Non-pigmented ciliary epithelial cell (primary cell): ENCODE measurements at regions not wholly inside any gene's neighbourhood (a gene's known extent, or its start where the extent isn't known, plus 50 kb on each side); places are given as distances from the start of the nearest gene placed in this dataset.
A peak's percentile ranks its signal among the peaks of the same experiment; 100 is the strongest.

Experiments used
- DNase-seq: peaks from one replicate; pipeline ENCODE4 v3.0.0-alpha.2; 2010; ENCODE audit warnings: low read depth

DNA sequence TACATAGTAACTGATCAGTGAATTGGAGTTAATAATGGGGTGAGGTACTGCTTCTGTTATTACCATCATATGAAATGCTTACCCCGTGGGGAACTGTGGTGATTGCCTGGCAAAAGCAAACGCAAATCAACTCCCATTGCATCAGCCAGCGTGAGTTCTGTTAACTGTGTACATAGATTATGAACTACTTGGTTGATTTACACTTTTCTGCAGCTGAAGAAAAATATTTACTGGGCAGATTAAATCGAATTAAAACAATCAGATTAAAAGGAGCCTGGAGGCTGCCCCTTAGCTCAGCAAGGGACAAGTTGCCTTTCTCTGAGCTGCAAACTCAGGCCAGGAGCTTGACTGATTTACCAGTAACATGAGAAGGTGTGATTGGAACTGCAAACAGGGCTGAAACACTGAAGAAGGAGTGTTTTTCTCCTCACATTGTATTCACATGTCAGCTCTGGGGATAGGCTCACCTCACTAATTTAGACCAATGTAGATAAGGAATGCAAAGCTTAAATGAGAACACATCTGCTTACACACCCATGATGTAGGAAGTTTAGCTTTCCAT is 220.1 kb downstream of the OSR1 start:
- no peak for DNase-seq

DNA sequence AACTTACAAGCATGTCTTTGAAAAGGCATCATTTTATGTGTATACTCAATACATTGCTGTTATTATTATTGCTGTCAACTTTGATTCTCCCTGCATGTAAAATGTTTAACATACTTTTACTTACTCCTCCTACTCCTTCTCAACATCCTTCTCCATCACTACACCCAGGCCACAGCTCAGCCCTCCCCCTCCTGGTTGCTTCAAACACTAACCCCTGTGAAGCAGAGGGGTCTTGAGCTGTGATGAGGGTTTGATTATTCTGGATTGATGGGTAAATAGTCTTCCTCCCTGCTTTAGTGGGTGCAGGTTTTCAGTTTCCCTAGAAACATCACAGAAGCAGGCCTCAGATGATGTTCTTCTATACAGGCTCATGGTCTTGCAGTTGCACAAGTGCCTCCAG is 221.0 kb downstream of the OSR1 start:
- no peak for DNase-seq

DNA sequence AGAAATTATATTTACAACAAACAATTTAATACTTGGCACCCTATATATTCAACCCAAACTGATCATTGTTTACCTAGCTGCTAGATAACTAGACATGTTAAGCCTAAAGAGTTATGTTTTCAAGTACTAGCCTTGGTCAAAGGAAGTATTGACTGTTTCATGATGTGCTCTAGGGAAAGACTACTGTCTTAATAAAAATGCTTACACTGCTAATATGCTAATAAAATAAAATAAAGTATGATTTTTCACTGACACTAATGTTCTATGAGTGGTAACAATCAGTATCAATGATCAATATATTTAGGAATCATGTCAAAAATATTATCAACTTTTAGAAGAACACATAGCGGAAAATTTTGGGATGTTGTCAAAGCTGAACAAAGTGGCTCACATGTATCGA is 225.5 kb downstream of the OSR1 start:
- DNase-seq: no peak

DNA sequence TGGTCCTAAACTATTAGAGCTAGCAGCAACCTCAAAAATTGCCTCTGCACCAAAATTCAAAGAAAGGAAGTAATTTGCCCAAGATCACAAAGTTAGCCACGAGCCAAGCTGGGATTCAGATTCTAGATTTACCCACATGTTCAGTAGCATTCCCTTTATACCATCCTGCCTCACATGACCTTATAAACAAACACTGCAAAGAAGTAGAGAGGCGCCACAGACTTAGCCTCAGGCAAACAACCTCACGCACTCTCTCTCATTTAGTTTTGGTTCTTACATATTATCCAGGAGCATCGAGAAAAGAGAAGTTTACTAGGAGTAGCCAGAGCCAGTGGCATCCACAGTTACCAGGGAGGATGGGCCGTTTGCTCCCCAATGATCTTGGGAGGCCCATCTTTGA is 226.6 kb downstream of the OSR1 start:
- DNase-seq: no peak

DNA sequence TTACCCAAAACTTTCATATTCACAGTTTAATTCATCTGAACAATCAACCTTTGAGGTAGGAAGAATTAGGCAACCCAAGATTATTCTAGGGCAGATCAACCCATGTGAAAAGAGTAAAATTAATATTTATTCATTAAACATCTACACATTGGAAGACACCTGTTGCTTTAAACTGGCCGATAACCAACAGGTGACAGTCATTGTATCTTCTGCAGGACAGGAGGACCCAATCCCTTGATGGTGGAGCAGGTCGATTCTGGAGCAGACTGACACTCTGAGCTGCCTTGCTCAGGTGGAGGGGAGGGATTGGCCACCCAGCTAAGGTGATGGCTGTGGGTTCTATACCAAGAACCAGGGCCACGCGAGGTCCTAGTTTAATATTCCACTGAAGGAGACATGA is 230.3 kb downstream of the OSR1 start:
- DNase-seq: no peak

DNA sequence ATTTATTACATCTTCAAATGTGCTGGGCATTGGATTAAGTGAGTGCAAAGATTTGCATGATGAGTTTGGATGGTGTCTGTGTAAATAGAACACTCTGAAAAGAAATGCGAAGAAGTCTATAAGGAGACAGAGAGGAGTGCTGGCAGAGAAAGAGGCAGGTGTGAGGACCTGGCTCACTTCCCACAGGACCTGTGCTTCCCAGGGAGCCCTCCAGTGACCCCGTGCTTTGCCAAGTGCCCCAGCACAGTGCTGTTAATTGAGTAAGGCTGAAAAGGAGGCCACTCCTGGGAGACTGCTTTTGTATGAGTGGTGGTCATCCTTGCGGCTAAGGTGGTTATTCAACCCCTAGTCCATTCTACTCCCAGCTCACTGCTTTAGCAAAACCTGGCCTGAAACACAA is 230.8 kb downstream of the OSR1 start:
- DNase-seq: no peak

DNA sequence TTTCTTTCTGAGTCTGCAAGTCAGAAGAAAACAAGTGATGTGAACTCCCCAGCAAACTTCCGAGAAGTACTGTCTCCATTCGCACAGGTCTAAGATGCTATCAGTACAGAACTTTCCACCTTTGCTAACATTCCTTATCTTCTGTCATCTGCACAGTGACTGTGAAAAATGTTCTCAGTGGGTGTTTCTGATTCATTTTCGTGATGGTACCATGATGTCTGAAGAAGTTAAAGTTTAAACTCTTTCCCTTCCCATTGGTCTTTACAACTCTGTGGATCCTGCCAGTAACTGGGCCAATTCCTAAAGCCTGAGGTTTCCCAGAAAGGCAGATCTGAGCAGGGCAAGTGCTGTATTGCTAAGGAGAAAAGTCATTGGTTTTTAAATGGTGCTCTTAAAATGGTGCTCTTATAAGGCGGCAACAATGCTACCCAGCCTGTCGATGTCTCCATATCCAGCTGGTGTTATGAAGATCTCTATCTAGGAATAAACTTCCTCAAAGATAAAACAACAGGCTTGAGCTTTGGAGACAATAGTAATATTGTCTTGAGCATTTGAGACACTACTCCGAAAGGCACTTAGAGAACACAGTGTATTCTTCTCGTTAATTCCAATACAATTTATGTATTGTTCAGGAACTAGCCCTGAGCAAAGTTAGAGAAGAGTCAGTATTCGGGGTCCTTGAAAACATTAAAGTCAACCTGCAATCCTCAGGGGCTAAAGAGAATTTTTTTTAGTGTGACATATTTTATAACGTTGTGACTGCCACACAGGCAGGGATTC is 232.3 kb downstream of the OSR1 start:
- no peak for DNase-seq

DNA sequence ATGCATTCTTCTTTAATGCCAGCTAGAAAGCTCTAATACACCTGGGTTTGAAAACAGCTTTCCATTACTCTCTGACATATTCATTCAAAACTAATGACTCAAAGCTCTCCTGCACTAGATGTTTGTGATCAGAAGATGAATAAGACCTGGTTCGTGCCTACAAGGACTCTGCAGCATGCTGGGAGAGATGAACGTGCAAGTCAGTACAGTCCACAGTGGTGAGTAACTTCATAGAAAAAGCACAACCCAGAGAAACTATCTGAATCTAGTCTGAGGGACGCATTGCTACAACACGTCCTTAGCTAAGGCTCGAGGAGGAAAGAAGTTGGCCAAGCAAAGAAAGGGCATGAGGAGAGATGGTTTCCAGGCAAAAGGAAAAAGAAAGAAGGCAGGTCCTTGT is 234.3 kb downstream of the OSR1 start:
- DNase-seq: peak; percentile 90

DNA sequence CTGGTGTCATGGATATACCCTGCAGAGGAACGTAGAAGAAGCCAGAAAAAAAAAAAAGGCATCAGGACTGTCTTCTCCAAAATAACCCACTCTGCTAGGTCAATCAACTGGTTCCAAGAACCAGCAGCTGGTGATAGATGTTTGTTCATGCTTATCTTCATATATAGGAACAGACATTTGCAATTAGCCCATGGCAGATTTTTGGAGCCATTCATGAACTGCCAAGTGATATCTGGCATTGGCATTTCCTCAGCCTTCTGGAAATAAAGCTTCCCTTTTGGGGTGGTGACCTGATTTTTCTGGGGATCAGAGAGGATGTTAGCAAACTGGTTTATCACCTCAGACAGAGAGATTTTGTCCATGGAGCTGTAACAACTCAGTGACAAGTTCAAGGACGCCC is 234.9 kb downstream of the OSR1 start:
- no peak for DNase-seq

DNA sequence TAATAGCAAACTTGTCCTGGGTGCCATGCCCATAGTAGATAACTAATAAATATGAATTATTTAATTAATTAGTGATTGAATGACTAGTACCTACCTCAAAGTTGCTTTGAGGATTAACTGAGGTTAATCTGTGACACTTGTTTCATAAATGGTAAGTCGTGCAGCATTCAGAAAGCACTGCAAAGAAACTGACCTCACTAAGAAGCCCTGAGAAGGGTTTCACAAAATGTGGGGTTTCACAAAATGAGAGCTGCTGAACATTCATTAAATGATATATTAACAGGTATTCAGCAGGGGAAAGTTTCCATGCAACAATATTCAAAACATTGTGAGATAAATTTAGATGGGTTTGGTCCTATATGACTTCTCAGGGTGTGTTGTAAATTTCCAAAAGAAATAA is 236.2 kb downstream of the OSR1 start:
- no peak for DNase-seq

DNA sequence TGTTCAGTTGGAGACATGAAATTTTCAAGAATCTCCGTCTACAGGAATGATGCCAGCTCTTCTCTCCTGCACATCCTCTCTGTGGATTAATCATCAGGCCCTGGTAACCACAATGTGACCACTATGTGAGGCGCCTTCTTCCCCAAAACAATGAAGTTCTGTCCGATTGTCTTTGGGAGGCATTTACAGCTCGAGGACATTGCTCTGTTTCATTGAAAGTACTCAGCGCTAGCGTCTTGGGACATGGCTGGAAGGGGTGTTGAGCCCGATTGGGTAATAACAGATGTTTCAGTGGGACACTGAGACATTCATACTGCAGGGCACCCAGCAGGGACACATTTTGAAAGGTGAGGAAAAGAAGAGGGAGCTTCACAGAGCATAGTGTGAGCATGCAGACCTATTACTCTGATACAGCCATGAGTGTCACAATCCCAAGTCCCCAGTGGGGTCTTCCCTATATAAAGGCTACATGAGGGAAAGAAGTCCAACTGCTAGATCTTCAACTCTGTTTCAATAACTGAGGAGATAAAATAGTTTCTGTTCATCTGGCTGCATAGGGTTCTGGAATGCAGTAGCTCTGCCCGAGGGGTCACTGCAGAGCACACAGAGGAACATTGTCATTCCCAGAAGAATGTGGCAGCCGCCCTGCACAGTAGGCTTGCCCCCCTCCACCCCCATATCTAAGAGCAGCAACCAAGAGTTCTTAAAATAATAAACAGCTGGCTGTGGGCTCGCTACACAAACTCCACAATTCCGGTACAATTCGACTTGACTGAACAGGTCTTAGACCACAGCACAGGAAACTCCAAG is 237.3 kb downstream of the OSR1 start:
- peak; percentile 63 for DNase-seq

DNA sequence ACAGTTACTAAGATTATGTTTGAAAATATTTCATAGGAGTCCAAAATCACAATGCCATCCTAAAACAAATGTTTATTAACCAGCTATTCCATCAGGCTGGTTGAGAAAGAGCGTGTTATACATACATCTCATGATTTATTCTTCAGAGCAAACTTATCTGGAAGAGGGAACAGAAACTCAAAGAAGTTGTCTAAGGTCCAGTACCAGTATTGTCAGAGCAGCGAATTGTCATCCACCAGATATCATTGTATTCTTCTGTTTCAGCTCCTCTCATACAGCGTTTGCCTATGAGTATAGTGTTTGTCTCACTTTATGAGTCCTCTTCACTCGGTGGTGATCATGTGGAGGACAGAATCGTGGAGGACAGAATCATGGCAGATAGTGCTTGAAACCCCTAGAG is 238.2 kb downstream of the OSR1 start:
- DNase-seq: no peak

DNA sequence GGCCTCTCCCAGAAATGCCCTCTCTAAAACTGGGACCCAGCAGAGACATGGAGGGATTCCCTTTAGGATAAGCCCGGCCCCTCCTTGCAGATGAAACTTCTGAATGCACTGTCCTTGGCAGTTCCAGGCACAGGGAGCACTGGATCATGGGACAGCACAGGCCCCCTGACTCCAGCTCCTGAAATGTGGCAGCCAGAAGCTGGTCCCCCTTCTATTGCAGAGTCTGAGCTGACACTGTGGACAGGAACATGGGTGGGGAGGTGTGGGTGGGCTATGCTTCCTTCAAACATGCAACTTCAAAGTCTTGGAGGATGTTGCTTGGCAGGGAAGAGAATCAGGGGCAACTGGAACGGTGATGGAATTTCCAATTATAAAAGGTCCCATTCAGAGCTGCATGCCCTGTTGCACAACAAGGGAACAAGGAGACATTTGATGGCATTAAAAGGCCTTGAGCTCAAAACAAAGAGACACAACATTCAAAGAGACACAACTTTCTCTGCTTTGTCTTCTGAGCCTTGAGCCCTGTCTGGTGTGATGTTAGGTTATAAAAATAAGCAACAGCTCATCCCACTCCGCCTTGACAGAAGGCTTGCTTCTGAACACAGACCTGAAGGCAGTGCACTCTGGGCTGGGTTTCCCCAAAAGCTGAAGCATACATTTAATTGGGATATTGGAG is 239.0 kb downstream of the OSR1 start:
- no peak for DNase-seq

DNA sequence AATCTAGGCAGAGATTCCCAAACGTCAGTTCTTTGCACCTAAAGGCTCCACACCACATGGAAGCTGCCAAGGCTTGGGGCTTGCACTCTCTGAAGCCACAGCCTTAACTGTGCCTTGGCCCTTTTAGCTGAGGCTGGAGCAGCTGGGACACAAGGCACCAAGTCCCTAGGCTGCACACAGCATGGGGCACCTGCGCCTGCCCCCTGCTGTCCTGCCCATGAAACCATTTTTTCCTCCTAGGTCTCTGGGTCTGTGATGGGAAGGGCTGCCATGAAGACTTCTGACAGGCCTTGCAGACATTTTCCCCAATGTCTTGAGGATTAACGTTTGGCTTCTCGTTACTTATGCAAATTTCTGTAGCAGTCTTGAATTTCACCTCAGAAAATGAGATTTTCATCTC is 241.5 kb downstream of the OSR1 start:
- DNase-seq: no peak

DNA sequence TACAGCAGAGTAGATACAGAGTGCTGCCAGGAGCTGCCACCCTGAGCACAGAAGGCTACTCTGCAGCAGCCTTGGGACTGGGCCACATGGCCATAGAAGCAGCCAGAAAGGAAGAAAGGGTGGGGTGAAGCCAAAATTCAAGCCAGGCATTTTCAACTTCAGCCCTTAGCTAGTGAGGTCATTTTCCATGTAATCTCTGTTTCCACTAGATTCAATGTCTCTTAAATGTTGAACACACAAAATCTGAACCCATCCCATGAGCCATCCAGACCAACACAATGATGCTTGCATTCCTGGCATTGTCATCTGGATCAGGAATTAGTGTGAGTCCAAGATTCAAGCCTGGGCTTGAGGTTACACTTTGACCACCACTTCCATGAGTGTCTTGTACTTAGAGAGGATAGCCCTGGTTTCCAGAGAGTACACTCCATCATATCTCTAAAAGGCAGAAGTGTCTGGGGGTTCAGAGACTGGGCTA is 243.6 kb downstream of the OSR1 start:
- DNase-seq: peak; percentile 23

DNA sequence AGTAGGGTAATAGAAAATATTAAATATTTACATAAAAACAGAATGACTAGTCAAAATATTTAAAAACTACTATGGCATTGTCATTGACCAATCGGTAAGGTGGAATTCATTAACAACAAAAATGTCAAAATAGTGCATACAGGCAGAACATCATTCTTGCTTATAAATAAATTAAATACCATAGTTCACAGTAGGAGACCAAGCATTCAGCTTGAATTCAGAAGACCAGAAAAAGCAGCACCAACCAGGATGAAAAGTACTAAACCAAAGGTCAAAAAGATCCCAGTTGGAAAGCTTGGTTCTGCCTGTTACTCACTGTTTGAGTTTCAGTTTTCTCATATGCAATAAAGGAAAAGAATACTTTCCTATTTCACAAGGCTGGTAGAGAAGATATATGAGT is 244.3 kb downstream of the OSR1 start:
- DNase-seq: no peak

DNA sequence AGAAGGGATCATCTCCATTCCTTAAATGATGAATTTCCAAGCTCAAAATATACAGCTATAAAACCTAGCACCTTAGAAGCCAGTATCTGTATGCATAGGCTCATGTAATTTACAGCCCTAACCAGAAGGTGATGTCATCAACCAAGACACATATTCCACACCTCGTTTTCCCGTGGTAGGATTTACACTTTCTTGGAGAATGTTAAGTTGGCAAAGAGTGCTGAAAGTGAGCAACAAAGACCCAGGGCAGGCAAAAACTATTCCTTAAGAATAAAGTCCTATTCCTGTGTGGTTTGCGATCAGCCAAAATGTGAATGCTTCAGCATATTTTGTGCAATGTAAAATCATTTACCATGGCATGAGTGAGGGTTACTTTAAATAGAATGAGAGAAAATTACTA is 247.1 kb downstream of the OSR1 start:
- DNase-seq: no peak

DNA sequence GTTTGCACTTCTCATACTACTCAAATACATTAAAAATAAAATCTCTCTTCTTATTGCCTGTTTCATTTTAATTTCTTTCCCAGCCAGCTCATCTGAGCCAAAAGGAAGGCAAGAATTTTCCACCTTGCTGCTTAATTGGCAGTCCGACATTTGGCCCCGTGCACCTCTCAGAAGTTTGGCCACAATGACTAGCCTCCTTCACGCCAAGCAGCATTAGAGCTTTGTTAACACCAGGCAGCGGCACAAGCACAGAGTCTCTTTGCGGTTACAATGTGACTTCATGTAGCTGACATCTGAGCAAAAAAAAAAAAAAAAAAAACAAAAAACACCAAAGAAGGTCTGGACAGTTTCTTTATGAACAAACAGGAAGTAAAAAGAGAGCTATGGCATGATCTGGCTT is 248.9 kb downstream of the OSR1 start:
- DNase-seq: no peak

DNA sequence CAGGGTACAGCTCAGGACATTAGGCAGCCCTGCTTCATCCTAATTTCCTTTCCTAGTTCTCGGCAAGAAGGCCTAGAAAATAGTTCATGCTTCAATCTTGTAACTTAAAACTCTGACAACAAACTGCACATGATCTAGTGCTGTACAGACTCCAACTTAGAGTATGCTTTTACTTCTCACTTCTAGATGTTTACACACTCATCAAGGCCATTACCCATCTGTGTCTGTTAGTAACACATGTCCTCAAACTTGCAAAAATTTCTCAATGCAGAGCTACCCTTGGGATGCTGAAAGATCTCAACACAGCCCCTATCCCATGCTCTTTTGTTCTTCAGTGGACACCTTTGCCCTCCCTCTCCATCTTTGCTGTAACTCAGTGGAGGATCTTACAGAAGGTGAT is 252.0 kb downstream of the OSR1 start:
- no peak for DNase-seq

DNA sequence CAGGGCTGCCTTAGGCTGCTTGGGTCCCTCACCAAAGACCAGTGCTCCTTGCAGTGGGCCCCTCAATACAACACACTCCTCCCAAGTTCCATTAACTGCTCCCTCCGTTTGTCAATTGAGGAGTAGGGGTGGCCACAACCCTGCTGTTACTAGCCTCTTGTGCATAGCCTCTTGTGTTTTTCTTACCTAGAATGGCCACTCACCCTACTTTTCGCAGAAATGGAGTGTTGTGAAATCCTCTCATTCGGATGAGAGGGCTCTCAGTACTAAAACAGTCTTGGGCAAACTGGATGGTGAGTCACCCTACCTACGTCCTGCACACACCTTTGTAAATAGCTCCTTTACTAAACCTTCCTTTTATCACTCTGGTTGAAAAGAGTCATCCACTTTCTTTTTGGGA is 253.9 kb downstream of the OSR1 start:
- no peak for DNase-seq

DNA sequence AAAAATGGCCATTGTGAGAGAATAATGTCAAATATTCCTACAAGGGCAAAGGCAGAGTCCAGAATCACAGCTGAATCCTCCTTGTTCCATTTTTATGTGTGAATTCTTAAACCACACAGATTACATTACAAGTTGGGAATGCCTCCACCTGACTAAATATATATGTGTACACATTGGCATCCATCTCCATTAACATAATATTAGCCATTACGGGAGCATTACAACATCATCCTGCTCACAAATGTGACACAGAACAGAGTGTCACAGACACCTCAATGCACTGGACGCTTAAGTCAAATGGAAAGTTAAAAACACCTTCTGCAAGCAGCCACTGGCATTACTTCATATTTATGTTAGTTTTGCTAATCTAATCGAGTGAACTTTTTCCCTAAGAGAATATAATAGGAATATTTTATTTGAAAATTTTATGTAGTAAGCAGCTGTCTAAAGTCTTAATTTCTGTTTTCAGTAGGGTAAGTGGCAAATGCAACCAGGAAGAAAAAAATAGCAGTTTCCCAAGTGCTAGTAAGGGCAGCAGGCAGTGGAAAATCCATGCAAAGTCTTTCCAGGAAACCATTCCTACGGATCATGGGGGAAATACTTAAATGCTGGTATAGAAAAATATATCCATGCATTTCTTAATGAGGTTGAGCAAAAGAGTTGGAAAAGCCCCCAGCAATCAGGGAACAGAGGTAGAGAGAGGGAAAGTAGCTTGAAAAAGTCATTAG is 255.6 kb downstream of the OSR1 start:
- DNase-seq: no peak

DNA sequence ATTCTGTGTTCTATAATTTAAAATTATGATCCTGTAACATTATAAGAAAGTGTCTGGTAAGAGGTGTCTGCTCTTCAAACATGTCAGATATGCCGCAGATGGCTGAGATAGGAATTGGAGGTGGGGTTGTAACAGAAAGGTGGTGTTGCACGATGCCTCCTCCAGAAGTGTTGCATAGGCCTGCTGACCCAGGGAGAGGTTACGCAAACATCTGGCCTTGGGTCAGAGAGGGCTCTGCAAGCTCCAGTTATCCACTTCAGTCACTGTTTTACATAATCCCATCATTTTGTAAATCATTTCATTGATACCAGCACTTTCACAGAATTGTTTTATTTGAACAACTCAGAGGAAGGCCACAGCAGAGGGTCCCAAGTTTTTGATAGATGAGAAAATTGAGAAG is 256.5 kb downstream of the OSR1 start:
- DNase-seq: no peak
